ENCODE measurements at regions not wholly inside any gene's neighbourhood (a gene's known extent, or its start where the extent isn't known, plus 50 kb on each side); places are given as distances from the start of the nearest gene placed in this dataset.

DNA sequence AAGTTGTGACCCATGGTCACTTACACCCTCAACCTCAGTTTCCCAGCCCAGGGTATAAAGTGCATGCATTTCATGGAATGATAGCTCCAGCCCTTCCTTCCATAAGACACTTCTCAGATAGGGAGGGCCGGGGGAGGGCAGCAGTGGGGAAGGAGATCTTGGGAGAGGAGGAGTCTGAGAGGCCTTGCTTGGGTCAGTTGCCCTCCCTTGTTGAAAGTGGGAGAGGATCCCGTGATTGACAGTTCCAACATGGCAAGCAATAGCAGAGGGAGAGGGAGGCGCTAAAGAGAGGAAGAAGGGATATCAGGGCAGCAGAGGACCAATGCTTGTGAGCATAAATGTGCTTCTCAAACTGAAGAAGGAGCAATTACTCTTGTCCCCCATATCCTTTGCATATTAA is 244.4 kb downstream of the CHRM3 start:
- TF ChIP-seq CTCF (IDR thresholded peaks at IDR 0.05) = no peak
- TF ChIP-seq POLR2AphosphoS5 (IDR thresholded peaks at IDR 0.05) = no peak
- TF ChIP-seq POLR2A (IDR thresholded peaks at IDR 0.05) = no peak

Data from breast epithelium (tissue), 3 donors.